ENCODE measurements at regions not wholly inside any gene's neighbourhood (a gene's known extent, or its start where the extent isn't known, plus 50 kb on each side); places are given as distances from the start of the nearest gene placed in this dataset.
A peak's percentile ranks its signal among the peaks of the same experiment; 100 is the strongest.

DNA sequence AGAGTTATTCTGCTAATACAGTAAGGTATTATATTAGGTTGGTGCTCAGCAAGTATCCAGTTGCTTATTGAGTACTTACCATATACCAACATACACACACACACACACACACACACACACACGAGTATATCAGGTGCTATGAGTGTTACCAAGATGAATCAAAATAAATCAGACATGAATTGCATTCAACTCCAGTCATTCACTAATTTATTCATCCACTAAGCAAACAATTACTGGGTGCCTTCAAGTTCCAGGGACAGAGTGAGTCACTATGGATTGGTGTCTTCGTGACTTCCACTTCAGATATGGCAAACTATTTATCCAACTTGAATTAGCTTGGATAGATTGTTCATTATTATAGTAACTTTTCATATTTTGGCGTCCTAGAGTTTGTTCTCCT is 140.7 kb upstream of the SLC44A1 start:
- no peak overlapping the region for H3K4me3 ChIP-seq
- no peak for DNase-seq (ENCODE audit: low spot score)
- H3K27me3 ChIP-seq = no peaks in the 10 kb centered on the region
- no peak overlapping the region for H3K27ac ChIP-seq
- no peaks in the 10 kb centered on the region for H3K4me1 ChIP-seq (ENCODE audit: insufficient read depth)
- H3K4me2 ChIP-seq = no peak overlapping the region
- H3K36me3 ChIP-seq (replicated peaks; ENCODE audit: insufficient read depth, low read depth) = no peaks in the 10 kb centered on the region
- no peaks in the 10 kb centered on the region for H3K9me2 ChIP-seq (replicated peaks; ENCODE audit: insufficient read depth)
- 78% methylated on average over 3 of the region's 3 CpGs for WGBS (ENCODE audit: low lambda C conversion rate, missing lambda C conversion rate)
- H3K9me3 ChIP-seq (ENCODE audit: low read depth) = no peaks in the 10 kb centered on the region
- no peaks in the 10 kb centered on the region for H3K79me2 ChIP-seq
- H2AFZ ChIP-seq = no peak overlapping the region
- TF ChIP-seq EZH2 (IDR thresholded peaks at IDR 0.05; ENCODE audit: borderline replicate concordance) (no peak), EZH2phosphoT487 (IDR thresholded peaks at IDR 0.05; ENCODE audit: low read depth, severe bottlenecking, unreplicated experiment) (no peak)
- TF ChIP-seq, protein P1, sequence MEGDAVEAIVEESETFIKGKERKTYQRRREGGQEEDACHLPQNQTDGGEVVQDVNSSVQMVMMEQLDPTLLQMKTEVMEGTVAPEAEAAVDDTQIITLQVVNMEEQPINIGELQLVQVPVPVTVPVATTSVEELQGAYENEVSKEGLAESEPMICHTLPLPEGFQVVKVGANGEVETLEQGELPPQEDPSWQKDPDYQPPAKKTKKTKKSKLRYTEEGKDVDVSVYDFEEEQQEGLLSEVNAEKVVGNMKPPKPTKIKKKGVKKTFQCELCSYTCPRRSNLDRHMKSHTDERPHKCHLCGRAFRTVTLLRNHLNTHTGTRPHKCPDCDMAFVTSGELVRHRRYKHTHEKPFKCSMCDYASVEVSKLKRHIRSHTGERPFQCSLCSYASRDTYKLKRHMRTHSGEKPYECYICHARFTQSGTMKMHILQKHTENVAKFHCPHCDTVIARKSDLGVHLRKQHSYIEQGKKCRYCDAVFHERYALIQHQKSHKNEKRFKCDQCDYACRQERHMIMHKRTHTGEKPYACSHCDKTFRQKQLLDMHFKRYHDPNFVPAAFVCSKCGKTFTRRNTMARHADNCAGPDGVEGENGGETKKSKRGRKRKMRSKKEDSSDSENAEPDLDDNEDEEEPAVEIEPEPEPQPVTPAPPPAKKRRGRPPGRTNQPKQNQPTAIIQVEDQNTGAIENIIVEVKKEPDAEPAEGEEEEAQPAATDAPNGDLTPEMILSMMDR (IDR thresholded peaks at IDR 0.05; ENCODE audit: poor library complexity) = no peak
- H4K20me1 ChIP-seq (ENCODE audit: insufficient read depth, poor library complexity, severe bottlenecking) = no peaks in the 10 kb centered on the region

GRCh38 chr9:105114318-105114717 is 130.1 kb upstream of the SLC44A1 start:
- no peak overlapping the region for H3K27ac ChIP-seq
- H3K4me2 ChIP-seq = no peak overlapping the region
- no peak for TF ChIP-seq EZH2 (IDR thresholded peaks at IDR 0.05; ENCODE audit: borderline replicate concordance)
- TF ChIP-seq, protein P1 (IDR thresholded peaks at IDR 0.05; ENCODE audit: poor library complexity) = no peak
- no peak for TF ChIP-seq EZH2phosphoT487 (IDR thresholded peaks at IDR 0.05; ENCODE audit: low read depth, severe bottlenecking, unreplicated experiment)
- H3K27me3 ChIP-seq = no peaks in the 10 kb centered on the region
- 94% methylated on average over 5 of the region's 5 CpGs for WGBS (ENCODE audit: low lambda C conversion rate, missing lambda C conversion rate)
- H2AFZ ChIP-seq = no peak overlapping the region
- no peaks in the 10 kb centered on the region for H3K9me2 ChIP-seq (replicated peaks; ENCODE audit: insufficient read depth)
- no peaks in the 10 kb centered on the region for H3K9me3 ChIP-seq (ENCODE audit: low read depth)
- H3K4me3 ChIP-seq = no peak overlapping the region
- H3K4me1 ChIP-seq (ENCODE audit: insufficient read depth) = peaks cover 7% of the 10 kb centered on the region
- H3K79me2 ChIP-seq = no peaks in the 10 kb centered on the region
- DNase-seq (ENCODE audit: low spot score) = no peak
- H3K36me3 ChIP-seq (replicated peaks; ENCODE audit: insufficient read depth, low read depth) = no peaks in the 10 kb centered on the region
- no peaks in the 10 kb centered on the region for H4K20me1 ChIP-seq (ENCODE audit: insufficient read depth, poor library complexity, severe bottlenecking)

GRCh38 chr9:105114964-105115728 is 129.3 kb upstream of the SLC44A1 start:
- H3K27ac ChIP-seq = peak overlapping the region; percentile 79
- H3K9me2 ChIP-seq (replicated peaks; ENCODE audit: insufficient read depth) = no peaks in the 10 kb centered on the region
- TF ChIP-seq EZH2phosphoT487 (IDR thresholded peaks at IDR 0.05; ENCODE audit: low read depth, severe bottlenecking, unreplicated experiment) = no peak
- TF ChIP-seq, protein P1 (IDR thresholded peaks at IDR 0.05; ENCODE audit: poor library complexity) = no peak
- TF ChIP-seq EZH2 (IDR thresholded peaks at IDR 0.05; ENCODE audit: borderline replicate concordance) = no peak
- H3K79me2 ChIP-seq = no peaks in the 10 kb centered on the region
- WGBS (ENCODE audit: low lambda C conversion rate, missing lambda C conversion rate) = 51% methylated on average over 11 of the region's 11 CpGs
- peaks cover 7% of the 10 kb centered on the region for H3K4me1 ChIP-seq (ENCODE audit: insufficient read depth)
- no peaks in the 10 kb centered on the region for H4K20me1 ChIP-seq (ENCODE audit: insufficient read depth, poor library complexity, severe bottlenecking)
- no peak for DNase-seq (ENCODE audit: low spot score)
- no peak overlapping the region for H3K4me3 ChIP-seq
- H3K27me3 ChIP-seq = no peaks in the 10 kb centered on the region
- no peaks in the 10 kb centered on the region for H3K9me3 ChIP-seq (ENCODE audit: low read depth)
- no peak overlapping the region for H2AFZ ChIP-seq
- no peak overlapping the region for H3K4me2 ChIP-seq
- H3K36me3 ChIP-seq (replicated peaks; ENCODE audit: insufficient read depth, low read depth) = no peaks in the 10 kb centered on the region
